ENCODE measurements at regions not wholly inside any gene's neighbourhood (a gene's known extent, or its start where the extent isn't known, plus 50 kb on each side); places are given as distances from the start of the nearest gene placed in this dataset.

- no peak for TF ChIP-seq ERG (CRISPR knock-in tag; IDR thresholded peaks at IDR 0.05)
Observed at GRCh38 chrY:13805057-13805735, 101.5 kb downstream of the TMSB4Y start (continued).

- Mint-ChIP-seq H3K36me3 (peaks cover 43% of the 10 kb centered on the region), H3K27me3 (ENCODE audit: low read depth) (no peaks in the 10 kb centered on the region), H3K4me3 (no peak overlapping the region), H3K9me3 (peaks cover 32% of the 10 kb centered on the region), H3K4me1 (peaks cover 69% of the 10 kb centered on the region), H3K27ac (no peak overlapping the region; the same call in 1 of the 2 replicates)
- CTCF ChIA-PET: no interaction called here
- no peak for ATAC-seq
- DNase-seq (ENCODE audit: low spot score): no peak
- POLR2A ChIA-PET: no interaction called here
- no peak for TF ChIP-seq ZNF425 (CRISPR knock-in tag; conservative IDR thresholded peaks at IDR 0.05)
- no peak for TF ChIP-seq FOXP4 (CRISPR knock-in tag; IDR thresholded peaks at IDR 0.05)
- no peak for TF ChIP-seq ZNF317 (CRISPR knock-in tag; IDR thresholded peaks at IDR 0.05; ENCODE audit: borderline replicate concordance, low read depth)
Observed at GRCh38 chrY:13805736-13806067, 102.0 kb downstream of the TMSB4Y start.

- H3K4me1 Mint-ChIP-seq: peaks cover under 1% of the 10 kb centered on the region
- DNase-seq (ENCODE audit: low spot score) (no peak), ATAC-seq (no peak)
- H3K27ac Mint-ChIP-seq: no peak overlapping the region
- CTCF ChIA-PET: no interaction called here
- peaks cover 23% of the 10 kb centered on the region for H3K9me3 Mint-ChIP-seq
- no peak overlapping the region for H3K4me3 Mint-ChIP-seq
- POLR2A ChIA-PET: no interaction called here
- H3K36me3 Mint-ChIP-seq: peaks cover 36% of the 10 kb centered on the region
- H3K27me3 Mint-ChIP-seq (ENCODE audit: low read depth): no peaks in the 10 kb centered on the region
- TF ChIP-seq E2F5 (CRISPR knock-in tag; IDR thresholded peaks at IDR 0.05): no peak
- no peak for TF ChIP-seq ZMAT4 (CRISPR knock-in tag; IDR thresholded peaks at IDR 0.05)
- no peak for TF ChIP-seq TCF7 (CRISPR knock-in tag; IDR thresholded peaks at IDR 0.05; ENCODE audit: low read depth)
- no peak for TF ChIP-seq ZNF219 (CRISPR knock-in tag; IDR thresholded peaks at IDR 0.05; ENCODE audit: borderline replicate concordance)
- no peak for TF ChIP-seq ZBTB43 (CRISPR knock-in tag; IDR thresholded peaks at IDR 0.05)
- no peak for TF ChIP-seq TEAD4 (CRISPR knock-in tag; IDR thresholded peaks at IDR 0.05)
- TF ChIP-seq CREM (CRISPR knock-in tag; IDR thresholded peaks at IDR 0.05): no peak
- no peak for TF ChIP-seq USF1 (CRISPR knock-in tag; IDR thresholded peaks at IDR 0.05)
- no peak for TF ChIP-seq ZNF317 (CRISPR knock-in tag; IDR thresholded peaks at IDR 0.05; ENCODE audit: borderline replicate concordance, low read depth)
- no peak for TF ChIP-seq KAT7 (CRISPR knock-in tag; IDR thresholded peaks at IDR 0.05; ENCODE audit: borderline replicate concordance)
- TF ChIP-seq ETV6 (CRISPR knock-in tag; IDR thresholded peaks at IDR 0.05): no peak
- TF ChIP-seq ZNF532 (CRISPR knock-in tag; IDR thresholded peaks at IDR 0.05; ENCODE audit: borderline replicate concordance): no peak
- no peak for TF ChIP-seq ZBTB21 (CRISPR knock-in tag; IDR thresholded peaks at IDR 0.05; ENCODE audit: borderline replicate concordance)
- TF ChIP-seq ATF2 (CRISPR knock-in tag; IDR thresholded peaks at IDR 0.05; ENCODE audit: borderline replicate concordance, low read depth): no peak
Observed at GRCh38 chrY:13830089-13830488, 126.4 kb downstream of the TMSB4Y start.

Measured in WTC11 (cell line).